Endothelial cell of umbilical vein (primary cell): ENCODE measurements at regions not wholly inside any gene's neighbourhood (a gene's known extent, or its start where the extent isn't known, plus 50 kb on each side); places are given as distances from the start of the nearest gene placed in this dataset.

Experiments
- BruUV-seq: library from RNA; stranded (reverse); fragments of 400-500 nt; replicated peaks from 2 replicates; lab custom pipeline; 2021; lab: Mats Ljungman, UMichigan
- CTCF ChIA-PET: fragments of 300-600, 350-600 bp; sonication (Branson Sonifier 250); formaldehyde crosslinking; loops from one replicate; lab custom pipeline; 2021; ENCODE audit warnings: antibody characterized with exemption, inconsistent platforms; lab: Charles Lee
- POLR2A ChIA-PET: fragments of 300-600, 350-600 bp; sonication (Branson Sonifier 250); formaldehyde crosslinking; loops from one replicate; lab custom pipeline; 2021; ENCODE audit warnings: antibody characterized with exemption, inconsistent platforms; lab: Charles Lee
- DNase-seq: peaks from one replicate; pipeline ENCODE4 v3.0.0-alpha.2; 2011; ENCODE audit warnings: low read depth, low spot score
- FAIRE-seq: peaks from 2 replicates; lab custom pipeline; 2011; peaks lifted over from hg19 to GRCh38; lab: Jason Lieb, UNC
- H2AFZ ChIP-seq: 2 replicates; pipeline ENCODE4 v1.6.0; 2012; ENCODE audit warnings: low read depth, low read length, control low read depth, inconsistent platforms
- H3K27ac ChIP-seq: 2 replicates; pipeline ENCODE4 v1.5.1; 2011; ENCODE audit warnings: low read depth, mild to moderate bottlenecking, control low read depth, low read length, moderate library complexity; ENCODE audit not compliant: insufficient read depth
- H3K27me3 ChIP-seq, 2 experiments: 2 replicates each; pipeline versions ENCODE4 v1.6.0 to v1.6.1; 2011; ENCODE audit warnings: low read length in 2 of 2, mixed read lengths in 1 of 2; ENCODE audit not compliant: control insufficient read depth in 2 of 2, insufficient read depth in 2 of 2
- H3K36me3 ChIP-seq, 2 experiments: 2 replicates in 1 of 2; 3 replicates in 1 of 2; pipeline ENCODE4 v1.5.1; 2011; ENCODE audit warnings: low read length in 2 of 2, mild to moderate bottlenecking in 1 of 2, moderate library complexity in 1 of 2; ENCODE audit not compliant: control insufficient read depth in 2 of 2, insufficient read depth in 2 of 2; ENCODE audit errors: extremely low read depth in 1 of 2
- H3K4me1 ChIP-seq: 3 replicates; pipeline ENCODE4 v1.5.1; 2011; ENCODE audit warnings: mild to moderate bottlenecking, low read length; ENCODE audit not compliant: control insufficient read depth, insufficient read depth; ENCODE audit errors: extremely low read depth
- H3K4me2 ChIP-seq: 2 replicates; pipeline ENCODE4 v1.6.1; 2011; ENCODE audit warnings: low read length, control low read depth, mixed read lengths; ENCODE audit not compliant: insufficient read depth
- H3K4me3 ChIP-seq, 3 experiments: fragments of 200-600 bp in 1 of 3; sonication (generic), shearing (Covaris generic) in 1 of 3; replicated peaks in 1 of 3; 2 replicates each; pipeline ENCODE4 v1.5.1; 2011 to 2016; ENCODE audit warnings: control low read depth in 3 of 3, low read length in 3 of 3, mild to moderate bottlenecking in 2 of 3, inconsistent platforms in 1 of 3, low read depth in 1 of 3, moderate library complexity in 1 of 3; ENCODE audit not compliant: insufficient read depth in 1 of 3
- H3K79me2 ChIP-seq: 2 replicates; pipeline ENCODE4 v1.6.0; 2012; ENCODE audit warnings: low read length, inconsistent platforms; ENCODE audit not compliant: control insufficient read depth, insufficient read depth
- H3K9ac ChIP-seq: replicated peaks from 2 replicates; pipeline ENCODE3; 2011; ENCODE audit warnings: low read length, control low read depth; ENCODE audit not compliant: insufficient read depth; ENCODE audit errors: extremely low read depth
- H3K9me1 ChIP-seq: replicated peaks from 3 replicates; pipeline ENCODE4 v1.6.0; 2011; ENCODE audit warnings: mild to moderate bottlenecking, low read length; ENCODE audit not compliant: control insufficient read depth, insufficient read depth; ENCODE audit errors: extremely low read depth
- H3K9me3 ChIP-seq: replicated peaks from 2 replicates; pipeline ENCODE4 v1.5.1; 2012; ENCODE audit warnings: low read length, inconsistent platforms; ENCODE audit not compliant: control insufficient read depth, insufficient read depth
- H4K20me1 ChIP-seq: replicated peaks from 2 replicates; pipeline ENCODE3; 2011; ENCODE audit warnings: mild to moderate bottlenecking, low read length; ENCODE audit not compliant: control insufficient read depth, insufficient read depth; ENCODE audit errors: extremely low read depth
- CTCF ChIP-seq, 2 donors: IDR thresholded peaks; 1 replicate in 1 of 2; 2 replicates in 1 of 2; pipeline ENCODE4 v1.5.1; 2011; ENCODE audit warnings: low read length in 2 of 2, mild to moderate bottlenecking in 2 of 2, moderate library complexity in 2 of 2, control low read depth in 1 of 2, inconsistent platforms in 1 of 2, low read depth in 1 of 2; ENCODE audit not compliant: insufficient read depth in 1 of 2; ENCODE audit errors: extremely low read depth in 1 of 2
- FOS ChIP-seq: IDR thresholded peaks from 2 replicates; pipeline ENCODE4 v1.6.1; 2011; ENCODE audit warnings: mild to moderate bottlenecking, low read length, moderate library complexity, borderline replicate concordance; ENCODE audit not compliant: insufficient read depth
- GATA2 ChIP-seq: IDR thresholded peaks from 2 replicates; pipeline ENCODE4 v1.7.0; 2011; ENCODE audit warnings: low read depth, mild to moderate bottlenecking, moderate library complexity, mixed read lengths, low read length; ENCODE audit not compliant: insufficient read length, insufficient read depth
- MAX ChIP-seq: IDR thresholded peaks from 2 replicates; pipeline ENCODE4 v1.6.1; 2011; ENCODE audit not compliant: insufficient read depth, insufficient read length
- POLR2A ChIP-seq: IDR thresholded peaks from 2 replicates; pipeline ENCODE4 v1.6.1; 2012; ENCODE audit warnings: low read depth, mild to moderate bottlenecking, control low read depth, low read length
- POLR2AphosphoS5 ChIP-seq: IDR thresholded peaks from 2 replicates; pipeline ENCODE4 v1.6.1; 2012; ENCODE audit warnings: low read depth, mild to moderate bottlenecking, control low read depth, low read length, moderate library complexity; ENCODE audit not compliant: insufficient read depth
- dilution Hi-C: fragments of 300-500 bp; cut with MboI; formaldehyde crosslinking; loops from one replicate; pipeline ENCODE4 v1.15.0; 2019; ENCODE audit warnings: low sequenced_read_pairs; ENCODE audit not compliant: extremely low pct_ligation_motif_present
- intact Hi-C: fragments of 100-400 bp; cut with micrococcal nuclease; formaldehyde crosslinking; loops from one replicate; pipeline ENCODE4 v1.10.0; 2022

- Histone ChIP-seq H3K4me3 (no peak overlapping the region), H4K20me1 (no peaks in the 10 kb centered on the region), H3K9me1 (no peaks in the 10 kb centered on the region), H3K4me1 (no peaks in the 10 kb centered on the region), H3K9ac (no peak overlapping the region), H2AFZ (no peak overlapping the region), H3K36me3 (no peaks in the 10 kb centered on the region), H3K9me3 (no peaks in the 10 kb centered on the region), H3K27ac (no peak overlapping the region), H3K79me2 (no peaks in the 10 kb centered on the region), H3K4me2 (no peak overlapping the region), H3K27me3 (no peaks in the 10 kb centered on the region)
- no TSS peak for BruUV-seq
- no peak for FAIRE-seq
- intact Hi-C loops: no loop called here
- no peak for DNase-seq
- dilution Hi-C loops: no loop called here
- CTCF ChIA-PET: interaction anchor here (1.1 kb wide), 1 partner anchor 84 kb away, joined by 3 read pairs; no protein-coding TSS in a partner anchor
- TF ChIP-seq GATA2 (no peak), MAX (no peak), FOS (no peak), POLR2A (no peak), CTCF (IDR thresholded peaks at IDR 0.05; ENCODE audit: extremely low read depth in 1 of 2, insufficient read depth in 1 of 2, low read depth in 1 of 2, low read length in 2 of 2) (no peak), POLR2AphosphoS5 (no peak)
- POLR2A ChIA-PET: no interaction called here
Observed at GRCh38 chr7:50858528-50859245, 76.0 kb upstream of the GRB10 start.
